GM23338 (cell line): ENCODE measurements at regions not wholly inside any gene's neighbourhood (a gene's known extent, or its start where the extent isn't known, plus 50 kb on each side); places are given as distances from the start of the nearest gene placed in this dataset.

Experiments used
- CREB1 ChIP-seq: fragments of 250-450 bp; sonication (Bioruptor Pico); IDR thresholded peaks from 2 replicates; pipeline ENCODE4 v1.5.0; 2020; ENCODE audit warnings: low read depth, mild to moderate bottlenecking, moderate library complexity
- CTCF ChIP-seq, 2 experiments: fragments of 200-600 bp in 1 of 2; sonication (generic) in 1 of 2; conservative IDR thresholded peaks; 2 replicates each; pipeline versions ENCODE4 v1.5.1 to v1.6.1; 2016 to 2017; ENCODE audit warnings: antibody characterized with exemption in 2 of 2, low read depth in 2 of 2, mild to moderate bottlenecking in 2 of 2, moderate library complexity in 1 of 2
- ETS1 ChIP-seq: IDR thresholded peaks from 2 replicates; pipeline ENCODE4 v1.6.1; 2016; ENCODE audit warnings: antibody characterized with exemption
- EZH2 ChIP-seq: fragments of 200-600 bp; sonication (generic); IDR thresholded peaks from one replicate; pipeline ENCODE4 v1.8.0; 2017; ENCODE audit warnings: antibody characterized with exemption, mild to moderate bottlenecking, low read depth; ENCODE audit not compliant: unreplicated experiment
- EZH2phosphoT487 ChIP-seq: fragments of 200-600 bp; sonication (generic); IDR thresholded peaks from one replicate; pipeline ENCODE4 v1.8.1; 2018; ENCODE audit warnings: antibody characterized with exemption; ENCODE audit not compliant: unreplicated experiment
- JUNB ChIP-seq: IDR thresholded peaks from one replicate; pipeline ENCODE4 v1.6.1; 2016; ENCODE audit warnings: antibody characterized with exemption; ENCODE audit not compliant: unreplicated experiment
- NANOG ChIP-seq: IDR thresholded peaks from 2 replicates; pipeline ENCODE4 v1.6.1; 2016; ENCODE audit warnings: antibody characterized with exemption, borderline replicate concordance
- POLR2AphosphoS5 ChIP-seq: IDR thresholded peaks from 2 replicates; pipeline ENCODE4 v1.6.1; 2016; ENCODE audit warnings: antibody characterized with exemption, low read depth
- REST ChIP-seq: IDR thresholded peaks from one replicate; pipeline ENCODE4 v1.6.1; 2018; ENCODE audit warnings: antibody characterized with exemption; ENCODE audit not compliant: unreplicated experiment
- STAT1 ChIP-seq: IDR thresholded peaks from one replicate; pipeline ENCODE4 v1.6.1; 2016; ENCODE audit warnings: antibody characterized with exemption; ENCODE audit not compliant: unreplicated experiment
- ZNF331 ChIP-seq: fragments of 250-450 bp; sonication (Bioruptor Pico); IDR thresholded peaks from 2 replicates; pipeline ENCODE4 v1.5.0; 2020; ENCODE audit warnings: low read depth, mild to moderate bottlenecking, moderate library complexity
- ZNF462 ChIP-seq: fragments of 250-450 bp; sonication (Bioruptor Pico); IDR thresholded peaks from 2 replicates; pipeline ENCODE4 v1.5.0; 2020; ENCODE audit warnings: mild to moderate bottlenecking, moderate library complexity

GRCh38 chrX:69069086-69069445 is 96.2 kb downstream of the PJA1 start:
- no peak for TF ChIP-seq CTCF (conservative IDR thresholded peaks at IDR 0.05; ENCODE audit: low read depth in 2 of 2)
- no peak for TF ChIP-seq EZH2
- TF ChIP-seq CREB1, result no peak
- no peak for TF ChIP-seq EZH2phosphoT487
- no peak for TF ChIP-seq STAT1
- TF ChIP-seq REST, result no peak
- no peak for TF ChIP-seq ZNF462
- no peak for TF ChIP-seq POLR2AphosphoS5
- TF ChIP-seq ETS1, result no peak
- TF ChIP-seq NANOG, result no peak
- no peak for TF ChIP-seq JUNB
- no peak for TF ChIP-seq ZNF331 (CRISPR knock-in tag)
